HK-2 (cell line): ENCODE measurements at regions not wholly inside any gene's neighbourhood (a gene's known extent, or its start where the extent isn't known, plus 50 kb on each side); places are given as distances from the start of the nearest gene placed in this dataset.
"Not testable (repeated sequence)": the region's sequence is repeated elsewhere in the genome, so short reads cannot be mapped to it uniquely, and the experiment has no call there.

Experiments
- DNase-seq: peaks from one replicate; pipeline ENCODE4 v3.0.0-alpha.2; 2018; ENCODE audit not compliant: unreplicated experiment

GRCh38 chr4:43089730-43090129, 197.2 kb downstream of the GRXCR1 start:
- no peak for DNase-seq

GRCh38 chr4:43103048-43103447, 210.5 kb downstream of the GRXCR1 start:
- DNase-seq, result no peak

- no peak for DNase-seq
These were observed 219.6 kb downstream of the GRXCR1 start for GRCh38 chr4:43112139-43112538.

- DNase-seq, result no peak
These were observed 220.7 kb downstream of the GRXCR1 start for GRCh38 chr4:43113196-43113595.

GRCh38 chr4:43126595-43126994, 234.1 kb downstream of the GRXCR1 start:
- DNase-seq, result no peak

- DNase-seq, result no peak
These were observed 237.9 kb downstream of the GRXCR1 start for GRCh38 chr4:43130228-43131021.

GRCh38 chr4:43132010-43132582, 239.6 kb downstream of the GRXCR1 start:
- peak; percentile 53 for DNase-seq

GRCh38 chr4:43133566-43133965, 241.1 kb downstream of the GRXCR1 start:
- DNase-seq, result no peak

GRCh38 chr4:43136752-43137151, 244.2 kb downstream of the GRXCR1 start:
- no peak for DNase-seq

- DNase-seq, result no peak
These were observed 253.7 kb downstream of the GRXCR1 start for GRCh38 chr4:43146198-43146597.

GRCh38 chr4:43148481-43148880, 256.0 kb downstream of the GRXCR1 start:
- no peak for DNase-seq

GRCh38 chr4:43163101-43163792, 270.7 kb downstream of the GRXCR1 start:
- DNase-seq, result no peak

GRCh38 chr4:43189741-43190140, 297.2 kb downstream of the GRXCR1 start:
- DNase-seq, result no peak

GRCh38 chr4:43212576-43212975, 320.1 kb downstream of the GRXCR1 start:
- not testable (repeated sequence) for DNase-seq

- no peak for DNase-seq
These were observed 331.3 kb downstream of the GRXCR1 start for GRCh38 chr4:43223820-43224219.

- DNase-seq, result no peak
These were observed 332.0 kb downstream of the GRXCR1 start for GRCh38 chr4:43224559-43224958.

- no peak for DNase-seq
These were observed 340.8 kb downstream of the GRXCR1 start for GRCh38 chr4:43233321-43233720.

GRCh38 chr4:43234626-43235415, 342.3 kb downstream of the GRXCR1 start:
- DNase-seq, result no peak

GRCh38 chr4:43238008-43238407, 345.5 kb downstream of the GRXCR1 start:
- DNase-seq, result no peak

- DNase-seq, result no peak
These were observed 346.1 kb downstream of the GRXCR1 start for GRCh38 chr4:43238585-43238984.

GRCh38 chr4:43241104-43241503, 348.6 kb downstream of the GRXCR1 start:
- no peak for DNase-seq

- no peak for DNase-seq
These were observed 350.1 kb downstream of the GRXCR1 start for GRCh38 chr4:43242606-43243005.
